Activated B cell treated with CpG ODN at 0.5 μM for 24 hours (primary cell): ENCODE measurements at regions not wholly inside any gene's neighbourhood (a gene's known extent, or its start where the extent isn't known, plus 50 kb on each side); places are given as distances from the start of the nearest gene placed in this dataset.

Experiments
- ATAC-seq: fragments of 200-7000 bp; cut with Tn5 transposase; one replicate; pipeline ENCODE4 v1.10.0; 2021; ENCODE audit warnings: low read depth, mild to moderate bottlenecking, moderate library complexity
- CTCF ChIA-PET: fragments of 350-600 bp; sonication (Branson Sonifier 250); formaldehyde crosslinking; loops from one replicate; lab custom pipeline; 2021; ENCODE audit warnings: antibody characterized with exemption; lab: Charles Lee
- POLR2A ChIA-PET: fragments of 350-600 bp; sonication (Branson Sonifier 250); formaldehyde crosslinking; loops from one replicate; lab custom pipeline; 2021; ENCODE audit warnings: antibody characterized with exemption; lab: Charles Lee
- DNase-seq: peaks from one replicate; pipeline ENCODE4 v3.0.0; 2022
- H3K27ac Mint-ChIP-seq: one replicate; pipeline ENCODE4 v1.8.0; 2020; ENCODE audit warnings: mixed read lengths
- H3K27me3 Mint-ChIP-seq: one replicate; pipeline ENCODE4 v1.8.0; 2021; ENCODE audit warnings: mixed read lengths
- H3K36me3 Mint-ChIP-seq: one replicate; pipeline ENCODE4 v1.8.0; 2021; ENCODE audit warnings: low read depth, mixed read lengths
- H3K4me1 Mint-ChIP-seq: one replicate; pipeline ENCODE4 v1.8.0; 2021; ENCODE audit warnings: mixed read lengths
- H3K4me3 Mint-ChIP-seq: one replicate; pipeline ENCODE4 v1.8.0; 2020; ENCODE audit warnings: mild to moderate bottlenecking, mixed read lengths
- H3K9me3 Mint-ChIP-seq: one replicate; pipeline ENCODE4 v1.8.0; 2020; ENCODE audit warnings: mixed read lengths
- CTCF ChIP-seq: fragments of 200-600 bp; IDR thresholded peaks from one replicate; pipeline ENCODE4 v1.8.0; 2022; ENCODE audit warnings: antibody characterized with exemption, mild to moderate bottlenecking
- intact Hi-C: fragments of 100-400 bp; cut with micrococcal nuclease; formaldehyde crosslinking; loops from one replicate; pipeline ENCODE4 v1.15.1; 2024

GRCh38 chr4:11724731-11725130, 296.0 kb upstream of the HS3ST1 start:
- no peaks in the 10 kb centered on the region for H3K36me3 Mint-ChIP-seq
- ChIA-PET CTCF (no interaction called here), POLR2A (no interaction called here)
- ATAC-seq: no peak
- DNase-seq: no peak
- intact Hi-C loops: no loop called here
- H3K27ac Mint-ChIP-seq: no peak overlapping the region
- no peak overlapping the region for H3K4me3 Mint-ChIP-seq
- no peaks in the 10 kb centered on the region for H3K4me1 Mint-ChIP-seq
- TF ChIP-seq CTCF: no peak
- no peaks in the 10 kb centered on the region for H3K27me3 Mint-ChIP-seq
- H3K9me3 Mint-ChIP-seq: no peaks in the 10 kb centered on the region

GRCh38 chr4:11722223-11722622, 293.5 kb upstream of the HS3ST1 start:
- POLR2A ChIA-PET: no interaction called here
- intact Hi-C loops: no loop called here
- CTCF ChIA-PET: interaction anchor here (0.9 to 2.4 kb wide), 2 partner anchors 15 to 1140 kb away, joined by 4 to 9 read pairs; no protein-coding TSS in a partner anchor

GRCh38 chr4:11720292-11720691, 291.6 kb upstream of the HS3ST1 start:
- H3K27me3 Mint-ChIP-seq: peaks cover 2% of the 10 kb centered on the region
- no peaks in the 10 kb centered on the region for H3K36me3 Mint-ChIP-seq
- ATAC-seq (no peak), DNase-seq (no peak)
- H3K4me3 Mint-ChIP-seq: no peak overlapping the region
- no peak for TF ChIP-seq CTCF
- no peaks in the 10 kb centered on the region for H3K9me3 Mint-ChIP-seq
- POLR2A ChIA-PET: no interaction called here
- intact Hi-C loops: loop anchor here (1.0 to 2.0 kb wide), 3 partner anchors 291 to 1165 kb away; partner anchors contain the start of gene HS3ST1
- CTCF ChIA-PET: interaction anchor here (0.9 kb wide), 1 partner anchor 1138 kb away, joined by 3 read pairs; no protein-coding TSS in a partner anchor
- H3K4me1 Mint-ChIP-seq: no peaks in the 10 kb centered on the region
- H3K27ac Mint-ChIP-seq: no peak overlapping the region

More at GRCh38 chr4:11722223-11722622, 293.5 kb upstream of the HS3ST1 start:
- H3K4me1 Mint-ChIP-seq: no peaks in the 10 kb centered on the region
- no peaks in the 10 kb centered on the region for H3K9me3 Mint-ChIP-seq
- ATAC-seq (no peak), DNase-seq (no peak)
- H3K27ac Mint-ChIP-seq: no peak overlapping the region
- no peak overlapping the region for H3K4me3 Mint-ChIP-seq
- no peak for TF ChIP-seq CTCF
- peaks cover 2% of the 10 kb centered on the region for H3K27me3 Mint-ChIP-seq
- H3K36me3 Mint-ChIP-seq: no peaks in the 10 kb centered on the region

GRCh38 chr4:11719879-11720278, 291.2 kb upstream of the HS3ST1 start:
- TF ChIP-seq CTCF: no peak
- H3K4me1 Mint-ChIP-seq: no peaks in the 10 kb centered on the region
- no peak for ATAC-seq
- intact Hi-C loops: loop anchor here (1.0 to 2.0 kb wide), 3 partner anchors 291 to 1165 kb away; partner anchors contain the start of gene HS3ST1
- no peaks in the 10 kb centered on the region for H3K36me3 Mint-ChIP-seq
- no peak overlapping the region for H3K27ac Mint-ChIP-seq
- no peaks in the 10 kb centered on the region for H3K9me3 Mint-ChIP-seq
- ChIA-PET POLR2A (no interaction called here), CTCF (interaction anchor here (0.9 kb wide), 2 partner anchors 1137 to 1165 kb away, joined by 3 read pairs; no protein-coding TSS in a partner anchor)
- H3K27me3 Mint-ChIP-seq: peaks cover 2% of the 10 kb centered on the region
- no peak for DNase-seq
- H3K4me3 Mint-ChIP-seq: no peak overlapping the region

- intact Hi-C loops: no loop called here
- no peak for TF ChIP-seq CTCF
These were observed 287.2 kb upstream of the HS3ST1 start for GRCh38 chr4:11715753-11716521.

More at GRCh38 chr4:11715753-11716521, 287.2 kb upstream of the HS3ST1 start:
- DNase-seq (no peak), ATAC-seq (no peak)
- POLR2A ChIA-PET: no interaction called here
- no peak overlapping the region for H3K27ac Mint-ChIP-seq
- CTCF ChIA-PET: no interaction called here
- no peaks in the 10 kb centered on the region for H3K9me3 Mint-ChIP-seq
- H3K36me3 Mint-ChIP-seq: no peaks in the 10 kb centered on the region
- H3K4me1 Mint-ChIP-seq: no peaks in the 10 kb centered on the region
- peaks cover 2% of the 10 kb centered on the region for H3K27me3 Mint-ChIP-seq
- no peak overlapping the region for H3K4me3 Mint-ChIP-seq
